Amniotic stem cell (primary cell): ENCODE measurements at regions not wholly inside any gene's neighbourhood (a gene's known extent, or its start where the extent isn't known, plus 50 kb on each side); places are given as distances from the start of the nearest gene placed in this dataset.
A peak's percentile ranks its signal among the peaks of the same experiment; 100 is the strongest.
"Not testable (repeated sequence)": the region's sequence is repeated elsewhere in the genome, so short reads cannot be mapped to it uniquely, and the experiment has no call there.

Source experiments
- DNase-seq: peaks from one replicate; lab custom pipeline; 2025; lab: John Stamatoyannopoulos, UW

GRCh38 chr14:88985654-88986053 lies 161.2 kb downstream of the TTC8 start:
- DNase-seq = no peak

- no peak for DNase-seq
Measured at GRCh38 chr14:88986146-88986841, 161.8 kb downstream of the TTC8 start.

- not testable (repeated sequence) for DNase-seq
Measured at GRCh38 chr14:88986908-88987307, 162.5 kb downstream of the TTC8 start.

GRCh38 chr14:88987516-88987915 lies 163.1 kb downstream of the TTC8 start:
- DNase-seq = no peak

GRCh38 chr14:88989911-88990310 lies 165.5 kb downstream of the TTC8 start:
- DNase-seq = no peak

GRCh38 chr14:88990856-88991255 lies 166.4 kb downstream of the TTC8 start:
- no peak for DNase-seq

- DNase-seq = no peak
Measured at GRCh38 chr14:88992011-88992410, 167.6 kb downstream of the TTC8 start.

- no peak for DNase-seq
Measured at GRCh38 chr14:88993946-88994345, 169.5 kb downstream of the TTC8 start.

GRCh38 chr14:88995437-88996198 lies 171.2 kb downstream of the TTC8 start:
- DNase-seq = no peak

- DNase-seq = no peak
Measured at GRCh38 chr14:88998027-88998426, 173.6 kb downstream of the TTC8 start.

- DNase-seq = no peak
Measured at GRCh38 chr14:88999137-88999536, 174.7 kb downstream of the TTC8 start.

GRCh38 chr14:89000007-89000942 lies 175.8 kb downstream of the TTC8 start:
- DNase-seq = peak; percentile 54

GRCh38 chr14:89004166-89004565 lies 179.7 kb downstream of the TTC8 start:
- no peak for DNase-seq

- DNase-seq = no peak
Measured at GRCh38 chr14:89007906-89008305, 183.5 kb downstream of the TTC8 start.

- DNase-seq = no peak
Measured at GRCh38 chr14:89011355-89012281, 187.2 kb downstream of the TTC8 start.

GRCh38 chr14:89012282-89013097 lies 188.0 kb downstream of the TTC8 start:
- no peak for DNase-seq

- no peak for DNase-seq
Measured at GRCh38 chr14:89013098-89013504, 188.7 kb downstream of the TTC8 start.

GRCh38 chr14:89013698-89014568 lies 189.5 kb downstream of the TTC8 start:
- DNase-seq = no peak

GRCh38 chr14:89014569-89014850 lies 190.1 kb downstream of the TTC8 start:
- no peak for DNase-seq

- no peak for DNase-seq
Measured at GRCh38 chr14:89015016-89015415, 190.6 kb downstream of the TTC8 start.
